ENCODE measurements at regions not wholly inside any gene's neighbourhood (a gene's known extent, or its start where the extent isn't known, plus 50 kb on each side); places are given as distances from the start of the nearest gene placed in this dataset.

- ChIA-PET CTCF (interaction anchor here (0.7 to 1.3 kb wide), 2 partner anchors 13 to 279 kb away, joined by 3 to 5 read pairs; no protein-coding TSS in a partner anchor), POLR2A (no interaction called here)
- dilution Hi-C loops (cut with MboI; ENCODE audit: extremely low pct_ligation_motif_present, low sequenced_read_pairs) = no loop called here
- Histone ChIP-seq H2AFZ (ENCODE audit: low read depth, low read length) (no peak overlapping the region), H3K79me2 (ENCODE audit: control insufficient read depth, insufficient read depth, low read length) (no peaks in the 10 kb centered on the region), H3K27ac (ENCODE audit: insufficient read depth, low read depth, low read length) (no peak overlapping the region), H3K4me3 (replicated peaks in 1 of 3; ENCODE audit: insufficient read depth in 1 of 3, low read depth in 1 of 3, low read length in 3 of 3) (no peak overlapping the region), H3K9ac (replicated peaks; ENCODE audit: extremely low read depth, insufficient read depth, low read length) (no peak overlapping the region), H3K27me3 (ENCODE audit: control insufficient read depth in 2 of 2, insufficient read depth in 2 of 2, low read length in 2 of 2) (peaks cover 0 to 8% of the 10 kb centered on the region in 2 experiments), H4K20me1 (replicated peaks; ENCODE audit: control insufficient read depth, extremely low read depth, insufficient read depth, low read length) (no peaks in the 10 kb centered on the region), H3K9me3 (replicated peaks; ENCODE audit: control insufficient read depth, insufficient read depth, low read length) (no peaks in the 10 kb centered on the region), H3K36me3 (ENCODE audit: control insufficient read depth in 2 of 2, extremely low read depth in 1 of 2, insufficient read depth in 2 of 2, low read length in 2 of 2) (no peaks in the 10 kb centered on the region), H3K9me1 (replicated peaks; ENCODE audit: control insufficient read depth, extremely low read depth, insufficient read depth, low read length) (no peaks in the 10 kb centered on the region), H3K4me2 (ENCODE audit: insufficient read depth, low read length) (no peak overlapping the region), H3K4me1 (ENCODE audit: control insufficient read depth, extremely low read depth, insufficient read depth, low read length) (no peaks in the 10 kb centered on the region)
- FAIRE-seq = no peak
- BruUV-seq (replicated peaks) = no TSS peak
- no peak for DNase-seq (ENCODE audit: low read depth, low spot score)
- intact Hi-C loops (cut with micrococcal nuclease) = no loop called here
- TF ChIP-seq POLR2AphosphoS5 (IDR thresholded peaks at IDR 0.05; ENCODE audit: insufficient read depth, low read depth, low read length) (no peak), GATA2 (IDR thresholded peaks at IDR 0.05; ENCODE audit: insufficient read depth, insufficient read length, low read depth, low read length) (no peak), JUN (IDR thresholded peaks at IDR 0.05; ENCODE audit: borderline replicate concordance, insufficient read depth, insufficient read length, low read depth) (no peak), MYC (IDR thresholded peaks at IDR 0.05; ENCODE audit: low read depth, low read length) (no peak), EZH2 (IDR thresholded peaks at IDR 0.05; ENCODE audit: borderline replicate concordance, low read depth, low read length, severe bottlenecking) (no peak), MAX (IDR thresholded peaks at IDR 0.05; ENCODE audit: insufficient read depth, insufficient read length) (no peak), CTCF (IDR thresholded peaks at IDR 0.05; ENCODE audit: extremely low read depth in 1 of 2, insufficient read depth in 1 of 2, low read depth in 1 of 2, low read length in 2 of 2) (no peak), POLR2A (IDR thresholded peaks at IDR 0.05; ENCODE audit: low read depth, low read length) (no peak), FOS (IDR thresholded peaks at IDR 0.05; ENCODE audit: borderline replicate concordance, insufficient read depth, low read length) (no peak)
These were observed 162.2 kb downstream of the PFKFB3 start for GRCh38 chr10:6364893-6365292.

Data from endothelial cell of umbilical vein (primary cell).